GM21576 (cell line): ENCODE measurements at regions not wholly inside any gene's neighbourhood (a gene's known extent, or its start where the extent isn't known, plus 50 kb on each side); places are given as distances from the start of the nearest gene placed in this dataset.

Source experiments
- ATAC-seq: cut with Tn5 transposase; IDR thresholded peaks from one replicate; pipeline ENCODE4 v1.9.1; 2021; ENCODE audit warnings: mild to moderate bottlenecking, moderate library complexity; ENCODE audit not compliant: unreplicated experiment

- ATAC-seq, result no peak
Measured at GRCh38 chr5:2575871-2576270, 175.6 kb downstream of the IRX2 start.

GRCh38 chr5:2575292-2575691 lies 176.2 kb downstream of the IRX2 start:
- ATAC-seq, result no peak

GRCh38 chr5:2574155-2574554 lies 177.3 kb downstream of the IRX2 start:
- no peak for ATAC-seq

- ATAC-seq, result no peak
Measured at GRCh38 chr5:2570586-2570985, 180.9 kb downstream of the IRX2 start.

- ATAC-seq, result no peak
Measured at GRCh38 chr5:2569774-2570542, 181.5 kb downstream of the IRX2 start.

- no peak for ATAC-seq
Measured at GRCh38 chr5:2569176-2569575, 182.3 kb downstream of the IRX2 start.

- ATAC-seq, result no peak
Measured at GRCh38 chr5:2566284-2566683, 185.2 kb downstream of the IRX2 start.

- ATAC-seq, result no peak
Measured at GRCh38 chr5:2565147-2565546, 186.3 kb downstream of the IRX2 start.

- ATAC-seq, result no peak
Measured at GRCh38 chr5:2563046-2563445, 188.4 kb downstream of the IRX2 start.

- no peak for ATAC-seq
Measured at GRCh38 chr5:2562036-2562435, 189.4 kb downstream of the IRX2 start.

GRCh38 chr5:2560435-2560834 lies 191.0 kb downstream of the IRX2 start:
- no peak for ATAC-seq

GRCh38 chr5:2557435-2557834 lies 194.0 kb downstream of the IRX2 start:
- no peak for ATAC-seq

GRCh38 chr5:2556375-2556966 lies 195.0 kb downstream of the IRX2 start:
- ATAC-seq, result no peak

- no peak for ATAC-seq
Measured at GRCh38 chr5:2553611-2554010, 197.9 kb downstream of the IRX2 start.

- ATAC-seq, result no peak
Measured at GRCh38 chr5:2550509-2550908, 201.0 kb downstream of the IRX2 start.

GRCh38 chr5:2549900-2550299 lies 201.6 kb downstream of the IRX2 start:
- ATAC-seq, result no peak

- no peak for ATAC-seq
Measured at GRCh38 chr5:2549354-2549753, 202.1 kb downstream of the IRX2 start.

GRCh38 chr5:2546938-2547337 lies 204.5 kb downstream of the IRX2 start:
- ATAC-seq, result no peak

- no peak for ATAC-seq
Measured at GRCh38 chr5:2544003-2544402, 207.5 kb downstream of the IRX2 start.

- ATAC-seq, result no peak
Measured at GRCh38 chr5:2542821-2543220, 208.7 kb downstream of the IRX2 start.

GRCh38 chr5:2542026-2542425 lies 209.5 kb downstream of the IRX2 start:
- ATAC-seq, result no peak

- ATAC-seq, result no peak
Measured at GRCh38 chr5:2538169-2538568, 213.3 kb downstream of the IRX2 start.
